Keratinocyte (primary cell): ENCODE measurements at regions not wholly inside any gene's neighbourhood (a gene's known extent, or its start where the extent isn't known, plus 50 kb on each side); places are given as distances from the start of the nearest gene placed in this dataset.

Experiments used
- CTCF ChIP-seq, 3 experiments: IDR thresholded peaks in 1 of 3; conservative IDR thresholded peaks in 1 of 3; optimal IDR thresholded peaks in 1 of 3; 2 replicates in 2 of 3; 3 replicates in 1 of 3; pipeline versions ENCODE3 to v1.5.1; 2011; ENCODE audit warnings: low read length in 3 of 3, mild to moderate bottlenecking in 3 of 3, moderate library complexity in 2 of 3, control low read depth in 1 of 3, inconsistent platforms in 1 of 3; ENCODE audit not compliant: insufficient read depth in 2 of 3; ENCODE audit errors: extremely low read depth in 1 of 3
- EZH2 ChIP-seq: IDR thresholded peaks from one replicate; pipeline ENCODE4 v1.6.1; 2012; ENCODE audit warnings: inconsistent platforms, mild to moderate bottlenecking, low read length, moderate library complexity

GRCh38 chr13:59483501-59484145, 680.1 kb downstream of the DIAPH3 start:
- no peak for TF ChIP-seq CTCF (optimal IDR thresholded peaks at IDR 0.05 in 1 of 3, IDR thresholded peaks at IDR 0.05 in 1 of 3, conservative IDR thresholded peaks at IDR 0.05 in 1 of 3; ENCODE audit: extremely low read depth in 1 of 3, insufficient read depth in 2 of 3, low read length in 3 of 3)
- TF ChIP-seq EZH2: no peak
